IMR-90 (cell line): ENCODE measurements at regions not wholly inside any gene's neighbourhood (a gene's known extent, or its start where the extent isn't known, plus 50 kb on each side); places are given as distances from the start of the nearest gene placed in this dataset.

Experiments
- ATAC-seq: fragments of 200-7000 bp; cut with Tn5 transposase; 2 replicates; pipeline ENCODE4 v1.9.1; 2020; ENCODE audit warnings: low read depth, mild to moderate bottlenecking, moderate library complexity
- BruUV-seq: library from RNA; stranded (reverse); fragments of 400-500 nt; replicated peaks from 2 replicates; lab custom pipeline; 2021; lab: Mats Ljungman, UMichigan
- CTCF ChIA-PET: fragments of 300-600 bp; formaldehyde crosslinking; extraction: SDS; loops from one replicate; lab custom pipeline; 2021; ENCODE audit warnings: antibody characterized with exemption; lab: Yijun Ruan, JAX
- POLR2A ChIA-PET: fragments of 300-600 bp; sonication (Branson Sonifier 250); formaldehyde crosslinking; loops from one replicate; lab custom pipeline; 2022; ENCODE audit warnings: antibody characterized with exemption; ENCODE audit not compliant: unreplicated experiment; lab: Charles Lee
- DNase-seq: peaks from one replicate; pipeline ENCODE4 v3.0.0; 2013
- H2AFZ ChIP-seq: replicated peaks from 2 replicates; pipeline ENCODE3; 2013; ENCODE audit warnings: low read length, mild to moderate bottlenecking; ENCODE audit not compliant: poor library complexity
- H2AK5ac ChIP-seq: 2 replicates; pipeline ENCODE4 v1.6.1; 2013; ENCODE audit warnings: low read depth, low read length, inconsistent platforms
- H2AK9ac ChIP-seq: replicated peaks from 2 replicates; pipeline ENCODE3; 2013; ENCODE audit warnings: mild to moderate bottlenecking, low read depth, low read length, moderate library complexity; ENCODE audit not compliant: poor library complexity
- H2BK120ac ChIP-seq: 2 replicates; pipeline ENCODE4 v1.6.1; 2013; ENCODE audit warnings: low read depth, low read length, inconsistent platforms
- H2BK15ac ChIP-seq: 3 replicates; pipeline ENCODE4 v1.6.1; 2013; ENCODE audit warnings: low read depth, low read length, inconsistent platforms
- H2BK20ac ChIP-seq: 2 replicates; pipeline ENCODE4 v1.6.1; 2013; ENCODE audit warnings: low read depth, mild to moderate bottlenecking, inconsistent platforms, low read length, moderate library complexity
- H2BK5ac ChIP-seq: 2 replicates; pipeline ENCODE4 v1.6.1; 2013; ENCODE audit warnings: mild to moderate bottlenecking, low read depth, low read length, inconsistent platforms; ENCODE audit not compliant: poor library complexity, severe bottlenecking
- H3K14ac ChIP-seq: replicated peaks from 2 replicates; pipeline ENCODE4 v1.6.1; 2013; ENCODE audit warnings: low read depth, low read length, inconsistent platforms
- H3K18ac ChIP-seq: 2 replicates; pipeline ENCODE4 v1.6.1; 2013; ENCODE audit warnings: low read depth, low read length, control low read depth
- H3K23ac ChIP-seq: 2 replicates; pipeline ENCODE4 v1.6.1; 2013; ENCODE audit warnings: low read depth, low read length, inconsistent platforms
- H3K27ac ChIP-seq: 2 replicates; pipeline ENCODE4 v1.5.1; 2013; ENCODE audit warnings: mild to moderate bottlenecking, control low read depth, low read length; ENCODE audit not compliant: insufficient read depth
- H3K27me3 ChIP-seq: 2 replicates; pipeline ENCODE4 v1.6.1; 2013; ENCODE audit warnings: low read length; ENCODE audit not compliant: control insufficient read depth, insufficient read depth
- H3K36me3 ChIP-seq: 2 replicates; pipeline ENCODE4 v1.6.1; 2013; ENCODE audit warnings: low read length, mixed read lengths; ENCODE audit not compliant: control insufficient read depth, insufficient read depth
- H3K4ac ChIP-seq: 2 replicates; pipeline ENCODE4 v1.6.1; 2013; ENCODE audit warnings: low read depth, low read length, inconsistent platforms
- H3K4me1 ChIP-seq: 2 replicates; pipeline ENCODE4 v1.6.1; 2013; ENCODE audit warnings: low read length, mixed read lengths; ENCODE audit not compliant: control insufficient read depth, insufficient read depth
- H3K4me2 ChIP-seq: 2 replicates; pipeline ENCODE4 v1.6.1; 2013; ENCODE audit warnings: low read depth, mild to moderate bottlenecking, control low read depth, low read length, moderate library complexity
- H3K4me3 ChIP-seq: 2 replicates; pipeline ENCODE4 v1.5.1; 2013; ENCODE audit warnings: low read depth, mild to moderate bottlenecking, control low read depth, low read length, moderate library complexity; ENCODE audit not compliant: insufficient read depth
- H3K56ac ChIP-seq: 2 replicates; pipeline ENCODE4 v1.6.1; 2013; ENCODE audit warnings: low read length, inconsistent platforms; ENCODE audit not compliant: insufficient read depth; ENCODE audit errors: extremely low read depth
- H3K79me1 ChIP-seq, 2 experiments: 2 replicates each; pipeline ENCODE4 v1.6.1; 2013; ENCODE audit warnings: low read length in 2 of 2, inconsistent platforms in 1 of 2, low read depth in 1 of 2
- H3K9ac ChIP-seq: 2 replicates; pipeline ENCODE4 v1.6.1; 2013; ENCODE audit warnings: low read depth, low read length, control low read depth
- H3K9me1 ChIP-seq: 2 replicates; pipeline ENCODE4 v1.6.1; 2013; ENCODE audit warnings: low read length, inconsistent platforms; ENCODE audit not compliant: insufficient read depth
- H3K9me3 ChIP-seq: 2 replicates; pipeline ENCODE4 v1.6.1; 2013; ENCODE audit warnings: low read length; ENCODE audit not compliant: control insufficient read depth, insufficient read depth
- H4K20me1 ChIP-seq: 2 replicates; pipeline ENCODE4 v1.6.1; 2013; ENCODE audit warnings: low read length, inconsistent platforms; ENCODE audit not compliant: insufficient read depth
- H4K5ac ChIP-seq: 2 replicates; pipeline ENCODE4 v1.6.1; 2013; ENCODE audit warnings: mild to moderate bottlenecking, low read depth, low read length, control low read depth
- H4K8ac ChIP-seq, 2 experiments: 2 replicates each; pipeline ENCODE4 v1.6.1; 2013; ENCODE audit warnings: low read depth in 2 of 2, low read length in 2 of 2, control low read depth in 1 of 2, inconsistent platforms in 1 of 2
- H4K91ac ChIP-seq: 2 replicates; pipeline ENCODE4 v1.6.1; 2013; ENCODE audit warnings: low read depth, low read length, inconsistent platforms; ENCODE audit not compliant: insufficient read depth
- BHLHE40 ChIP-seq: fragments of 150-350 bp; IDR thresholded peaks from 2 replicates; pipeline ENCODE4 v1.6.1; 2016; ENCODE audit warnings: mild to moderate bottlenecking, low read depth, low read length
- CEBPB ChIP-seq: IDR thresholded peaks from 2 replicates; pipeline ENCODE4 v1.6.1; 2012; ENCODE audit warnings: low read depth, low read length, improper control_type of control experiment
- CHD1 ChIP-seq: IDR thresholded peaks from 2 replicates; pipeline ENCODE4 v1.6.1; 2012; ENCODE audit warnings: low read depth, low read length, improper control_type of control experiment
- CTCF ChIP-seq: conservative IDR thresholded peaks from 2 replicates; pipeline ENCODE4 v1.5.1; 2012; ENCODE audit warnings: mild to moderate bottlenecking, low read depth, low read length, improper control_type of control experiment
- ELK1 ChIP-seq: fragments of 150-350 bp; IDR thresholded peaks from 2 replicates; pipeline ENCODE4 v1.6.1; 2016; ENCODE audit warnings: low read depth, mild to moderate bottlenecking, low read length, moderate library complexity, borderline replicate concordance
- FOS ChIP-seq: fragments of 150-350 bp; IDR thresholded peaks from 2 replicates; pipeline ENCODE4 v1.6.1; 2016; ENCODE audit warnings: low read depth, low read length
- MAFK ChIP-seq: IDR thresholded peaks from 2 replicates; pipeline ENCODE4 v1.6.1; 2012; ENCODE audit warnings: low read depth, low read length, improper control_type of control experiment
- MAZ ChIP-seq: IDR thresholded peaks from 2 replicates; pipeline ENCODE4 v1.6.1; 2012; ENCODE audit warnings: low read depth, mild to moderate bottlenecking, low read length, improper control_type of control experiment, moderate library complexity, borderline replicate concordance
- MXI1 ChIP-seq: IDR thresholded peaks from 2 replicates; pipeline ENCODE4 v1.6.1; 2012; ENCODE audit warnings: low read depth, mild to moderate bottlenecking, low read length, moderate library complexity, borderline replicate concordance
- NFE2L2 ChIP-seq: fragments of 150-350 bp; IDR thresholded peaks from 2 replicates; pipeline ENCODE4 v1.6.1; 2016; ENCODE audit warnings: low read depth, mild to moderate bottlenecking, low read length
- POLR2A ChIP-seq: IDR thresholded peaks from 2 replicates; pipeline ENCODE4 v1.6.1; 2012; ENCODE audit warnings: mild to moderate bottlenecking, low read depth, low read length
- RAD21 ChIP-seq: IDR thresholded peaks from 2 replicates; pipeline ENCODE4 v1.6.1; 2012; ENCODE audit warnings: low read length, improper control_type of control experiment
- RCOR1 ChIP-seq: IDR thresholded peaks from 2 replicates; pipeline ENCODE4 v1.6.1; 2012; ENCODE audit warnings: mild to moderate bottlenecking, low read length, improper control_type of control experiment; ENCODE audit not compliant: insufficient replicate concordance
- RFX5 ChIP-seq: IDR thresholded peaks from 2 replicates; pipeline ENCODE4 v1.8.0; 2012; ENCODE audit warnings: low read depth, mild to moderate bottlenecking, low read length, moderate library complexity
- SMC3 ChIP-seq: fragments of 150-350 bp; IDR thresholded peaks from 2 replicates; pipeline ENCODE4 v1.6.1; 2016; ENCODE audit warnings: low read depth, mild to moderate bottlenecking, antibody characterized with exemption, low read length, moderate library complexity
- USF2 ChIP-seq: fragments of 150-350 bp; IDR thresholded peaks from 2 replicates; pipeline ENCODE4 v1.6.1; 2017; ENCODE audit warnings: mild to moderate bottlenecking, antibody characterized with exemption, low read length, low read depth
- WGBS, 2 experiments: methylation state at CpG; one replicate each; pipeline versions ENCODE4 v1.1.5 to v1.1.7; 2013; ENCODE audit warnings: missing lambda C conversion rate in 2 of 2; ENCODE audit not compliant: insufficient read length in 1 of 2; ENCODE audit errors: extremely low coverage in 2 of 2; 5-methylcytosine and 5-hydroxymethylcytosine counted together
- dilution Hi-C: fragments of 300-500 bp; cut with HindIII; formaldehyde crosslinking; loops from one replicate; pipeline ENCODE4 v1.14.3; 2018; ENCODE audit warnings: low sequenced_read_pairs; ENCODE audit not compliant: unreplicated experiment
- in situ Hi-C: fragments of 300-500 bp; cut with MboI; formaldehyde crosslinking; loops from 3 replicates; pipeline ENCODE4 v1.14.3; 2019; ENCODE audit warnings: low sequenced_read_pairs, inconsistent platforms, mixed read lengths
- intact Hi-C: fragments of 100-400 bp; cut with micrococcal nuclease; formaldehyde crosslinking; loops from 2 replicates; pipeline ENCODE4 v1.10.0; 2022

GRCh38 chr2:122977580-122977979 is 1047.5 kb upstream of the CNTNAP5 start:
- no CpG with 5 or more reads among the region's 1 CpG for WGBS, 2 experiments

More at GRCh38 chr2:122977580-122977979, 1047.5 kb upstream of the CNTNAP5 start:
- Histone ChIP-seq H3K4ac (no peak overlapping the region), H3K27ac (no peak overlapping the region), H3K9ac (no peak overlapping the region), H3K79me1 (no peaks in the 10 kb centered on the region), H3K27me3 (no peaks in the 10 kb centered on the region), H3K4me3 (no peak overlapping the region), H2AFZ (no peak overlapping the region), H4K5ac (no peak overlapping the region), H3K4me1 (no peaks in the 10 kb centered on the region), H2BK5ac (no peak overlapping the region), H3K36me3 (no peaks in the 10 kb centered on the region), H3K14ac (no peak overlapping the region), H3K23ac (no peak overlapping the region), H2BK20ac (no peak overlapping the region), H4K91ac (no peak overlapping the region), H3K56ac (no peak overlapping the region), H2BK120ac (no peak overlapping the region), H3K9me1 (no peaks in the 10 kb centered on the region), H2AK9ac (no peak overlapping the region), H2BK15ac (no peak overlapping the region), H4K20me1 (no peaks in the 10 kb centered on the region), H3K4me2 (no peak overlapping the region), H3K18ac (no peak overlapping the region), H4K8ac (no peak overlapping the region), H2AK5ac (no peak overlapping the region), H3K9me3 (peaks cover 2% of the 10 kb centered on the region)
- DNase-seq: no peak
- dilution Hi-C loops (no loop called here), intact Hi-C loops (no loop called here), in situ Hi-C loops (no loop called here)
- no TSS peak for BruUV-seq
- TF ChIP-seq POLR2A (no peak), MAFK (no peak), CHD1 (no peak), MXI1 (no peak), RAD21 (no peak), CEBPB (no peak), RFX5 (no peak), BHLHE40 (no peak), USF2 (no peak), FOS (no peak), ELK1 (no peak), NFE2L2 (no peak), MAZ (no peak), CTCF (no peak), RCOR1 (no peak), SMC3 (no peak)
- ATAC-seq: no peak
- CTCF ChIA-PET: no interaction called here
- POLR2A ChIA-PET: no interaction called here
